ENCODE measurements at regions not wholly inside any gene's neighbourhood (a gene's known extent, or its start where the extent isn't known, plus 50 kb on each side); places are given as distances from the start of the nearest gene placed in this dataset.
"Not testable (repeated sequence)": the region's sequence is repeated elsewhere in the genome, so short reads cannot be mapped to it uniquely, and the experiment has no call there.

DNA sequence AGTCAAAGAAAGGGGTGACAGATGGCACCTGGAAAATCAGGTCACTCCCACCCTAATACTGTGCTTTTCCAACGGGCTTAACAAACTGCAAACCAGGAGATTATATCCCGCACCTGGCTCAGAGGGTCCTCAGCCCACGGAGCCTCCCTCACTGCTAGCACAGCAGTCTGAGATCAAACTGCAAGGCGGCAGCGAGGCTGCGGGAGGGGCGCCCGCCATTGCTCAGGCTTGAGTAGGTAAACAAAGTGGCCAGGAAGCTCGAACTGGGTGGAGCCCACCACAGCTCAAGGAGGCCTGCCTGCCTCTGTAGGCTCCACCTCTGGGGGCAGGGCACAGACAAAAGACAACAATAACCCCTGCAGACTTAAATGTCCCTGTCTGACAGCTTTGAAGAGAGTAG, 445.6 kb upstream of the OLFM3 start:
- TF ChIP-seq, protein P1, sequence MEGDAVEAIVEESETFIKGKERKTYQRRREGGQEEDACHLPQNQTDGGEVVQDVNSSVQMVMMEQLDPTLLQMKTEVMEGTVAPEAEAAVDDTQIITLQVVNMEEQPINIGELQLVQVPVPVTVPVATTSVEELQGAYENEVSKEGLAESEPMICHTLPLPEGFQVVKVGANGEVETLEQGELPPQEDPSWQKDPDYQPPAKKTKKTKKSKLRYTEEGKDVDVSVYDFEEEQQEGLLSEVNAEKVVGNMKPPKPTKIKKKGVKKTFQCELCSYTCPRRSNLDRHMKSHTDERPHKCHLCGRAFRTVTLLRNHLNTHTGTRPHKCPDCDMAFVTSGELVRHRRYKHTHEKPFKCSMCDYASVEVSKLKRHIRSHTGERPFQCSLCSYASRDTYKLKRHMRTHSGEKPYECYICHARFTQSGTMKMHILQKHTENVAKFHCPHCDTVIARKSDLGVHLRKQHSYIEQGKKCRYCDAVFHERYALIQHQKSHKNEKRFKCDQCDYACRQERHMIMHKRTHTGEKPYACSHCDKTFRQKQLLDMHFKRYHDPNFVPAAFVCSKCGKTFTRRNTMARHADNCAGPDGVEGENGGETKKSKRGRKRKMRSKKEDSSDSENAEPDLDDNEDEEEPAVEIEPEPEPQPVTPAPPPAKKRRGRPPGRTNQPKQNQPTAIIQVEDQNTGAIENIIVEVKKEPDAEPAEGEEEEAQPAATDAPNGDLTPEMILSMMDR (optimal IDR thresholded peaks at IDR 0.05 in 1 of 3, IDR thresholded peaks at IDR 0.05 in 1 of 3, conservative IDR thresholded peaks at IDR 0.05 in 1 of 3; ENCODE audit: extremely low read depth in 1 of 3, insufficient read depth in 2 of 3, low read length in 3 of 3) = not testable (repeated sequence)
- not testable (repeated sequence) for TF ChIP-seq EZH2 (IDR thresholded peaks at IDR 0.05; ENCODE audit: low read length)

All from keratinocyte (primary cell).